ENCODE measurements at regions not wholly inside any gene's neighbourhood (a gene's known extent, or its start where the extent isn't known, plus 50 kb on each side); places are given as distances from the start of the nearest gene placed in this dataset.

DNA sequence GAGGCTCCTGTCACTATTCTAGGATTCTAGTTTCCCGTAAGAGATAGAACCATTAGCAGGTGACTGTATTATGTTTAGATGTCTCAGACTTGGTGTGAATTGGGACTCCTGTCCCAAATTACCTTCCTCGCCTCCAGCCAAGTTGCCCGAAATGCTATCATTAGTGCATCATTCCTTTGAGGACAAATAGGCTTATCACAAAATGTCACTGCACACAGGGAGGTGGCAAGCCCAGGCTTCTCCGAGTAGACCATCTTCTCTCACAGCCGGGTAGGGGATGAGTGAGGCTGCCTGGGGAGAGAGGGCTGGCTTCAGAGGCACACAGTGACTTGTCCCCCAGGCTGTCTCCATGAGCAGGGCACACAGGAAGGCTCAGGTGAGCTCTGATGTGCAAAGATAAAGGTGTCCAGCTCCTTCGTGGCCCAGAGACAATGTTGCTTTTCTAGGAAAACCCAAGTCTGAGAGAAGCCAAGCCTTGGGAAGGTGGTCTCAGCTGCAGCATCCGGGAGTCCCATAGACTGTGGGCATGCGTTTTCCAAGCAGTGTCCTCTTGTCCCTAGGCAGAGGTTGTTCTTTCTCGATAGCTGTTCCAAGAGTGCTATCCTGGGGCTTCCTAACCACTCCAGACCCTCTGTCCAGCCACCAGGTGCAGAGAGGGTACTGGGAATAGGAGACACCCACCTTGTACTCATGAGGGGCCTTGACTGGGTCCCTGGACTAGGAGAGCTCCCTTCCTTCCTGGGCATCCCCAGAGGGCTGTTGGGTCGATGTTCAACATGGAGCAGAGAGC, 163.1 kb upstream of the TSHZ3 start:
- Histone ChIP-seq H3K27ac (ENCODE audit: low read length) (no peak overlapping the region), H3K36me3 (ENCODE audit: control insufficient read depth, insufficient read depth, low read length) (no peaks in the 10 kb centered on the region), H3K4me3 (ENCODE audit: low read length) (no peak overlapping the region), H3K9me3 (ENCODE audit: control insufficient read depth, insufficient read depth, low read length) (no peaks in the 10 kb centered on the region), H3K27me3 (ENCODE audit: control insufficient read depth, insufficient read depth, low read length) (no peaks in the 10 kb centered on the region), H3K4me1 (ENCODE audit: control insufficient read depth, insufficient read depth, low read length) (no peaks in the 10 kb centered on the region)
- no peak for DNase-seq (ENCODE audit: low read depth, low spot score)
- WGBS (ENCODE audit: insufficient coverage, insufficient read length): no CpG with 5 or more reads among the region's 10 CpGs

DNA sequence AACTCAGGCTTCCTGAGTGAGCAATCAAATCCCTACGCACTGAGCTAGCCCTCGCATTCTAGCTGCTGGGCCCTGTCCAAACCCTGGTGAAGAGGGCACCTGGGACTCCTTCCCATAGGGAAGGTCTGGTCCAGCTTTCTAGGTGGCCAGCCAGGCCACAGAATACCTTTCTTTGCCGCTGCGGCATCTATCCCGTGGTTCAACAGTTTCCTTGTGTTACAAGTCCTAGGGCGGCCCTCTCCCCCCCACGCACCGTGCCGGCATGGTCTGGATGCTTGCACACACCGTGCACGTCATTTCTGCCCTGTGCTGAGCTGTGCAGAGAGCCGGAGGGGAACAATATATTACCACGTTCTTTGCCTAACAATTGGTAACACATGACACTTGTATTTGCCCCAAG, 164.6 kb upstream of the TSHZ3 start:
- no peaks in the 10 kb centered on the region for H3K4me1 ChIP-seq (ENCODE audit: control insufficient read depth, insufficient read depth, low read length)
- no CpG with 5 or more reads among the region's 13 CpGs for WGBS (ENCODE audit: insufficient coverage, insufficient read length)
- H3K27me3 ChIP-seq (ENCODE audit: control insufficient read depth, insufficient read depth, low read length): no peaks in the 10 kb centered on the region
- H3K27ac ChIP-seq (ENCODE audit: low read length): no peak overlapping the region
- no peaks in the 10 kb centered on the region for H3K9me3 ChIP-seq (ENCODE audit: control insufficient read depth, insufficient read depth, low read length)
- no peaks in the 10 kb centered on the region for H3K36me3 ChIP-seq (ENCODE audit: control insufficient read depth, insufficient read depth, low read length)
- no peak overlapping the region for H3K4me3 ChIP-seq (ENCODE audit: low read length)
- DNase-seq (ENCODE audit: low read depth, low spot score): no peak

DNA sequence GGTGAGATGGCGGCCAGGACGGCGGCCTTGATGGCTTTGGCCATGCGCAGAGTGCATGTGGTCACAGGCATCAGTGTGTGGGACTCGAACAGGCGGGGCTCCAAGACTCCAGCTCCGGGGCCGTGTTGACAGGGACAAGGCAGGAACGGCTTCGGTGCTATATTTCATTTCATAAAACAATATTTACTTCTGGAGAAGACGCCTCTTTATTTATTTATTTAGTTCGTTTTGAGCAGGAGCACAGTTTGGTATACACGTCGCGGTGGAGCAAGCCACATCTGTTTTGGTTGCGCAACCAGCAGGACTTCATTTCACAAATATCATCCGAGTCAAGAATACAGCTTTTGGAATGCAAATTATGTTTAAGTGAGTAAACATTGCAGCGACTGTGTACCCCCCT, 166.7 kb upstream of the TSHZ3 start:
- no peak overlapping the region for H3K27ac ChIP-seq (ENCODE audit: low read length)
- H3K9me3 ChIP-seq (ENCODE audit: control insufficient read depth, insufficient read depth, low read length): no peaks in the 10 kb centered on the region
- no peak for DNase-seq (ENCODE audit: low read depth, low spot score)
- no peaks in the 10 kb centered on the region for H3K4me1 ChIP-seq (ENCODE audit: control insufficient read depth, insufficient read depth, low read length)
- no peaks in the 10 kb centered on the region for H3K36me3 ChIP-seq (ENCODE audit: control insufficient read depth, insufficient read depth, low read length)
- no peaks in the 10 kb centered on the region for H3K27me3 ChIP-seq (ENCODE audit: control insufficient read depth, insufficient read depth, low read length)
- no CpG with 5 or more reads among the region's 18 CpGs for WGBS (ENCODE audit: insufficient coverage, insufficient read length)
- H3K4me3 ChIP-seq (ENCODE audit: low read length): no peak overlapping the region

DNA sequence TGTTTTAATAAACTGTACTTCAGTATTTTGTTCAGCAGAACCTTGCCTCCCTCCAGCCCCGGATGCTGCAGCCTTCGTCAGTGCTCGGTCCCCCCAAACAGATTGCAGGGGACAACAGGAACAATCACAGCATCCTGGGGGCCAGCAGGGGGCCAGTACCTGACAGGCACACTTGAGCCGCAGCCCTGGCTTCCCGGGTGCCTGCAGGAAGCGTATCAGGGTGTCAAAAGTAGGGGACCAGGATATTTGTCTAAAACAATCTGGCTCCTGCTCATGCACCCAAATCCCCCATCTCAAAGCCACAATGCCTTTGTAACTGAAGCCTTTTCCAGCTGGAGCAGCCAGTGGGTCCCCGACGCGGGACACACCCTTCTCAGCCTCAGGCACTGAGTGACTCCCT, 167.5 kb upstream of the TSHZ3 start:
- no CpG with 5 or more reads among the region's 9 CpGs for WGBS (ENCODE audit: insufficient coverage, insufficient read length)
- Histone ChIP-seq H3K4me1 (ENCODE audit: control insufficient read depth, insufficient read depth, low read length) (no peaks in the 10 kb centered on the region), H3K27ac (ENCODE audit: low read length) (no peak overlapping the region)

DNA sequence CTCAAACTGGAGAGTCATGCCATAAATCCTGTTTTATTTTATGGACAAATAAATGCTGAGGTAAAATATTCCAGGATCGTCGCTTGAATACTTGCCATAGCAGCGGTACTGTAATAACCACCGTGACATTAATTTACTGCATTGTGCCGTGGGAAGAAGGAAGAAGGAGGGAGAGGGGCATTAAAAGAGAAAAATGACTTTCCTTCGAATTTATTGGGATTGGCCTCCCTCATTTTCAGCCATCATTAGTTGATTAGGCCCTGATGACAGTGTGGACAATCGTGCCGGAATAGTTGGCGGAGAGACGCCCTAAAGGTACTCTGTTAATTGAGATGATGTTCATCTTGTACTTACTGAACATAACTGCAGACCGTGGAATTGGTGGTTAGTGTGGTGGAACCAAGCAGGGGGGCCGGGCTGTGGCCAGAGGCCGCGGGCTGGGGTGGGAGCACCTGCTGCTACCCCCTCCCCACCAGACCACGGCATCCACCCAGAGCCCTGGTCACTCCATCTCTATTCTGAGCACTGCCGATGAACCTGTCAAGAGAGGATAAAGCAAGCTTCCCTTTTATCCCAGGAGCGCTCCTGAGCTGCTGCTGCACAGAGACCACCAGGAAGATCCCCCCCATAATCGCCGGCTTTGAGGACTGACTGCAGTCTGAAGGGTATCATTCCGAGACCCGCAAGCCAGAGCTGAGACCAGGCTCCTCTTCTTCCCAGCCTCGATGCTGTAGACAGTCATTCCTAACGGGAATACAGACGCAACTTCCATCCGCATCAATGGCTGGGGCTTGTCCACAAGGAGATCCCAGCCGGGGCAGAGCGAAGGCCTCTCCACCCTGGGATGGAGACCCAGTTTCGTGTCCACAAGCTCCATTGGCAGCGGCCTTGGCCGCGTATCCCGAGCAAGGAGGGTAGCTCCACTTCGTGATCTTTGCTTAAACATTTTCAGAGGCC, 168.3 kb upstream of the TSHZ3 start:
- no peak for DNase-seq (ENCODE audit: low read depth, low spot score)
- no peaks in the 10 kb centered on the region for H3K9me3 ChIP-seq (ENCODE audit: control insufficient read depth, insufficient read depth, low read length)
- no peaks in the 10 kb centered on the region for H3K27me3 ChIP-seq (ENCODE audit: control insufficient read depth, insufficient read depth, low read length)
- H3K27ac ChIP-seq (ENCODE audit: low read length): no peak overlapping the region
- no CpG with 5 or more reads among the region's 33 CpGs for WGBS (ENCODE audit: insufficient coverage, insufficient read length)
- no peak overlapping the region for H3K4me3 ChIP-seq (ENCODE audit: low read length)
- H3K4me1 ChIP-seq (ENCODE audit: control insufficient read depth, insufficient read depth, low read length): no peaks in the 10 kb centered on the region
- no peaks in the 10 kb centered on the region for H3K36me3 ChIP-seq (ENCODE audit: control insufficient read depth, insufficient read depth, low read length)

More for the DNA sequence above, 167.5 kb upstream of the TSHZ3 start:
- Histone ChIP-seq H3K9me3 (ENCODE audit: control insufficient read depth, insufficient read depth, low read length) (no peaks in the 10 kb centered on the region), H3K27me3 (ENCODE audit: control insufficient read depth, insufficient read depth, low read length) (no peaks in the 10 kb centered on the region), H3K4me3 (ENCODE audit: low read length) (no peak overlapping the region), H3K36me3 (ENCODE audit: control insufficient read depth, insufficient read depth, low read length) (no peaks in the 10 kb centered on the region)
- DNase-seq (ENCODE audit: low read depth, low spot score): no peak

DNA sequence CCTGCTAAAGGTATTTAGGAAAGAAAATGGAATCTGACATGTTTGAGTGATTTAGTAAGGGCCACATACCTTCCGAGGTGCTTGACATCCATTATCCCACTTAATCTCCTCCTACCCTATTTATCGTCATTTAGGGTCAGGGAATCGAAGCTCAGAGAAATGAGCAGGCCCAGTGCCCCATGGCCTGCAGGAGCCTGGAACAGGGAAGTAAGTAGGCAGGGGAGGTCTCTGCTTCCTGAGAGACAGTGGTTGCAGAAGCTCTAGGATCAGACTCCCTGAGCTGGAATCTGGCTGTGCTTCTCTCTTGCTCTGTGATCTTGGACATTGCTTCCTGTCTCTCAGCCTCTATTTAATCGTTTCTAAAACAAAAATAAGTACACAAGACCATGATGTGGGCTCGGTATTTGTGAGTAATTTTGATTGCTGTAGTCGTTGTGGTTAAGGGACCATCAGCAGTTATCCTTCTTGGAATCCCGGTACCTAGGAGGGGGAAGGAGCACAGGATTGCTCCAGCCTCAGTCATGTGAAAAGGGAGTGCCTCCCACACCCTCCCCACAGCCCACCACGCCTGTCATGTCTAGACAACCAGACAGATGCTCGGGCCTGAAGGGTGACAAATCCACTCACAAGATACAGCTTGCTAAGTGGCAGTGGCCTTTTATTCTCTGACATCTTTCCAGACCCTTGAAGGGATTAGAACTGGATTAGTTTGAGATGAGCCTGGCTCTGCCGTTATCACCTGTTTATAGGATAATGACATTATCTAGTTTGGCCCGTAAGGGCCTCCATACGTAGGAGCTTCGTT, 169.2 kb upstream of the TSHZ3 start:
- Histone ChIP-seq H3K4me3 (ENCODE audit: low read length) (no peak overlapping the region), H3K27me3 (ENCODE audit: control insufficient read depth, insufficient read depth, low read length) (no peaks in the 10 kb centered on the region), H3K4me1 (ENCODE audit: control insufficient read depth, insufficient read depth, low read length) (no peaks in the 10 kb centered on the region), H3K27ac (ENCODE audit: low read length) (no peak overlapping the region), H3K9me3 (ENCODE audit: control insufficient read depth, insufficient read depth, low read length) (no peaks in the 10 kb centered on the region), H3K36me3 (ENCODE audit: control insufficient read depth, insufficient read depth, low read length) (no peaks in the 10 kb centered on the region)
- DNase-seq (ENCODE audit: low read depth, low spot score): no peak
- no CpG with 5 or more reads among the region's 13 CpGs for WGBS (ENCODE audit: insufficient coverage, insufficient read length)

DNA sequence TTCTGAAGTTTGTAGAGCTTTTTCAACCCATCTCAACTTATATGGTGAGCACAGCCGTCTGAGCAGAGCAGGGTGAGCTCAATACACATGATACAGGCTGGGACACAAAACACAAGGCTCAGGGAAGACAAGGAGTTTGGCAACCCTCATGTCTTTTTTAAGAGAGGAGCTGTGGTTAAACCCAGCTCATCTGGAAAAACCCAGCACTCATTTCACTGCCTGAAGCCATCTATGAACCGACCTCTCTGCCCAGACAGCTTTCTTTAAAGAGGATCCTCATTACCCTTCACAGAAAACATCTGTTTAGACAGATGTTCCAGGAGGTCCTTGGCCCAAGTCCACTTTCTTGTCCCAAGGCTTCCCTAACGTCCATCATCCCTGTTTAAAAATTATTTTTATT, 170.0 kb upstream of the TSHZ3 start:
- H3K9me3 ChIP-seq (ENCODE audit: control insufficient read depth, insufficient read depth, low read length): no peaks in the 10 kb centered on the region
- H3K4me1 ChIP-seq (ENCODE audit: control insufficient read depth, insufficient read depth, low read length): no peaks in the 10 kb centered on the region
- no peaks in the 10 kb centered on the region for H3K36me3 ChIP-seq (ENCODE audit: control insufficient read depth, insufficient read depth, low read length)
- H3K27ac ChIP-seq (ENCODE audit: low read length): no peak overlapping the region
- no CpG with 5 or more reads among the region's 3 CpGs for WGBS (ENCODE audit: insufficient coverage, insufficient read length)
- H3K27me3 ChIP-seq (ENCODE audit: control insufficient read depth, insufficient read depth, low read length): no peaks in the 10 kb centered on the region
- H3K4me3 ChIP-seq (ENCODE audit: low read length): no peak overlapping the region
- no peak for DNase-seq (ENCODE audit: low read depth, low spot score)

DNA sequence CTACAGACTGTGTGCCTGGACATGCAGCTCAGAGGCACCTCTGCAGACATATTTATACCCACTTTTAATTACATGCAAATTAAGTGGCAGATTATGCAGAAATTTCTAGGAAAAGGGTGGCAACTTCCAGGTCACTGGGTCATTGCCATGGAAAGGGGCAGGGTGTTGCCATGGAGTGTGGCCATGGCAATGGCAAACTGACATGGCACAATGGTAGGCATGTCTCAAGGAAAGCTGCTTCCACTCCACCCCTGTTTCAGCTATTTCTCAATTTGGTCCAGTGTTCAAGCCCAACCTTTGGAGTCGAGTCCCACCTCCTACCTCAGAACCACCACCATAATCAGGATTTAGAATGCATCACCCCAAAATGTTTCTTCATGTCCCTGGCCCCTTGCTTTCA, 170.7 kb upstream of the TSHZ3 start:
- DNase-seq (ENCODE audit: low read depth, low spot score): no peak
- H3K4me3 ChIP-seq (ENCODE audit: low read length): no peak overlapping the region
- H3K27me3 ChIP-seq (ENCODE audit: control insufficient read depth, insufficient read depth, low read length): no peaks in the 10 kb centered on the region
- no peaks in the 10 kb centered on the region for H3K36me3 ChIP-seq (ENCODE audit: control insufficient read depth, insufficient read depth, low read length)
- no peaks in the 10 kb centered on the region for H3K9me3 ChIP-seq (ENCODE audit: control insufficient read depth, insufficient read depth, low read length)
- H3K27ac ChIP-seq (ENCODE audit: low read length): no peak overlapping the region
- no peaks in the 10 kb centered on the region for H3K4me1 ChIP-seq (ENCODE audit: control insufficient read depth, insufficient read depth, low read length)
- no CpG with 5 or more reads among the region's 1 CpG for WGBS (ENCODE audit: insufficient coverage, insufficient read length)

DNA sequence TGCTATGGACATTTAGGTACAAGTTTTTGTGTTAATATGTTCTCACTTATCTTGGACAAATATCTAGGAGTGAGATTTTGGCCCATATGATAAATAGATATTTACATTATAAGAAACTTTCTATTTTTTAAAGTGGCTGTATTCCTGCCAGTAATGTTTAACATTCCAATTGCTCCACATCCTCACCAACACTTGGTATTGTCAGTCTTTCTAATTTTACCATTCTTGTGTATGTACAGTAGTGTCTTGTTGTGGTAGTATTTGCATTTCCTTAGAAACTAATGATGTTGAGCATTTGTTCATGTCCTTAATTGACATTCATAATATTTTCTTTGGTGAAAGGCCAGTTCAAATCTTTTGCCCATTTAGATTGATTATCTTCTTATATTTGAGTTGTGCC, 171.4 kb upstream of the TSHZ3 start:
- no peak for DNase-seq (ENCODE audit: low read depth, low spot score)
- no peak overlapping the region for H3K27ac ChIP-seq (ENCODE audit: low read length)
- H3K4me1 ChIP-seq (ENCODE audit: control insufficient read depth, insufficient read depth, low read length): no peaks in the 10 kb centered on the region
- H3K9me3 ChIP-seq (ENCODE audit: control insufficient read depth, insufficient read depth, low read length): no peaks in the 10 kb centered on the region
- H3K36me3 ChIP-seq (ENCODE audit: control insufficient read depth, insufficient read depth, low read length): no peaks in the 10 kb centered on the region
- no peak overlapping the region for H3K4me3 ChIP-seq (ENCODE audit: low read length)
- no peaks in the 10 kb centered on the region for H3K27me3 ChIP-seq (ENCODE audit: control insufficient read depth, insufficient read depth, low read length)

DNA sequence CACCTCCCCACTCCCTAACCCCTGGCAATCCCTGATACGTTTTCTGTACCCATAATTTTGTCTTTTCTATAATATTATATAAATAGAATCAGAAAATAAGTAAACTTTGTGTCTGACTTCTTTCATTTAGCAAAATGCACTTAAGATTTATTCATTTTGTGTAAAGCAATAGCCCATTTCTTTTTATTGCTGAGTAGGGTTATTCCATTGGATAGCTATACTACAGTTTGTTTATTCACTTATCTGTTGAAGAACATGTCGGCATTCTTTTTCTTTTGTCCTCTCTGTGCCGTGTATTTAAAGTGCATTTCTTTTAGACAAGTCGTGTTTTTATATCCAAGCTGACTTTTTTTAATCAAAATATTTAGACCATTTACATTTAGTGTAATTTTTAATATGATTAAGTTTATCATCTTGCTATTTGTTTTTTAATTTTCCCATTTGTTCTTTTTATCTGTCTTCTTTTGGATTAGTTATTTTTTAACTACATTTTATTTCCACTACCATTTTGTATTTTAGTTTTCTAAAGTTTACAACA, 176.4 kb upstream of the TSHZ3 start:
- no CpG with 5 or more reads among the region's 4 CpGs for WGBS (ENCODE audit: insufficient coverage, insufficient read length)
- no peak for DNase-seq (ENCODE audit: low read depth, low spot score)
- H3K4me1 ChIP-seq (ENCODE audit: control insufficient read depth, insufficient read depth, low read length): no peaks in the 10 kb centered on the region
- H3K36me3 ChIP-seq (ENCODE audit: control insufficient read depth, insufficient read depth, low read length): no peaks in the 10 kb centered on the region
- no peak overlapping the region for H3K27ac ChIP-seq (ENCODE audit: low read length)
- no peaks in the 10 kb centered on the region; the same call in 1 of the 2 replicates for H3K9me3 ChIP-seq (ENCODE audit: control insufficient read depth, insufficient read depth, low read length)
- H3K4me3 ChIP-seq (ENCODE audit: low read length): no peak overlapping the region
- H3K27me3 ChIP-seq (ENCODE audit: control insufficient read depth, insufficient read depth, low read length): no peaks in the 10 kb centered on the region

Data from iPS DF 6.9 (cell line).